H1 (cell line): ENCODE measurements at regions not wholly inside any gene's neighbourhood (a gene's known extent, or its start where the extent isn't known, plus 50 kb on each side); places are given as distances from the start of the nearest gene placed in this dataset.

Source experiments
- CTCF ChIA-PET: fragments of 300-600 bp; sonication (Branson Sonifier 250); formaldehyde crosslinking; loops from one replicate; lab custom pipeline; 2021; ENCODE audit not compliant: partially characterized antibody; lab: Charles Lee
- POLR2A ChIA-PET: fragments of 300-600 bp; sonication (Branson Sonifier 250); formaldehyde crosslinking; loops from one replicate; lab custom pipeline; 2021; ENCODE audit warnings: inconsistent platforms; ENCODE audit not compliant: partially characterized antibody; lab: Charles Lee
- DNase-seq, 2 experiments: peaks; one replicate each; pipeline versions ENCODE4 v3.0.0 to v3.0.0-alpha.2; 2010 to 2022; ENCODE audit warnings: low spot score in 2 of 2, low read depth in 1 of 2, mixed read lengths in 1 of 2
- FAIRE-seq: peaks from 2 replicates; lab custom pipeline; 2011; peaks lifted over from hg19 to GRCh38; lab: Jason Lieb, UNC
- H2AFZ ChIP-seq: 2 replicates; pipeline ENCODE4 v1.8.1; 2012; ENCODE audit warnings: low read length, inconsistent platforms
- H2AK5ac ChIP-seq: 2 replicates; pipeline ENCODE4 v1.6.1; 2013; ENCODE audit warnings: low read depth, low read length
- H2BK120ac ChIP-seq: replicated peaks from 2 replicates; pipeline ENCODE3; 2013; ENCODE audit warnings: low read depth, low read length, inconsistent platforms
- H2BK12ac ChIP-seq: 2 replicates; pipeline ENCODE4 v1.6.1; 2013; ENCODE audit warnings: low read depth, low read length
- H2BK15ac ChIP-seq: 2 replicates; pipeline ENCODE4 v1.6.1; 2013; ENCODE audit warnings: low read length
- H2BK20ac ChIP-seq: 2 replicates; pipeline ENCODE4 v1.6.1; 2013; ENCODE audit warnings: low read length
- H2BK5ac ChIP-seq: 2 replicates; pipeline ENCODE4 v1.6.1; 2013; ENCODE audit warnings: low read depth, low read length
- H3K14ac ChIP-seq: 2 replicates; pipeline ENCODE4 v1.6.1; 2013; ENCODE audit warnings: inconsistent platforms; ENCODE audit not compliant: insufficient read length
- H3K18ac ChIP-seq: 2 replicates; pipeline ENCODE4 v1.6.1; 2013; ENCODE audit warnings: low read length; ENCODE audit errors: extremely low read depth
- H3K23ac ChIP-seq: 2 replicates; pipeline ENCODE4 v1.6.1; 2013; ENCODE audit warnings: inconsistent platforms; ENCODE audit not compliant: insufficient read length
- H3K23me2 ChIP-seq: 2 replicates; pipeline ENCODE4 v1.6.1; 2013; ENCODE audit warnings: low read depth, low read length
- H3K27ac ChIP-seq: 2 replicates; pipeline ENCODE4 v1.6.1; 2011; ENCODE audit warnings: low read depth, low read length, inconsistent platforms
- H3K27me3 ChIP-seq, 4 experiments: replicated peaks in 1 of 4; 1 replicate in 1 of 4; 2 replicates in 3 of 4; pipeline versions ENCODE4 v1.6.1 to v1.8.1; 2011 to 2013; ENCODE audit warnings: low read length in 3 of 4, mild to moderate bottlenecking in 3 of 4, inconsistent platforms in 2 of 4, mixed read lengths in 2 of 4, moderate library complexity in 1 of 4; ENCODE audit not compliant: control insufficient read depth in 3 of 4, insufficient read depth in 3 of 4; ENCODE audit errors: extremely low read depth in 1 of 4
- H3K36me3 ChIP-seq, 4 experiments: 2 replicates each; pipeline versions ENCODE4 v1.6.1 to v1.8.1; 2011 to 2013; ENCODE audit warnings: mild to moderate bottlenecking in 4 of 4, low read length in 3 of 4, moderate library complexity in 2 of 4, control low read depth in 1 of 4, inconsistent platforms in 1 of 4; ENCODE audit not compliant: insufficient read depth in 4 of 4, control insufficient read depth in 2 of 4
- H3K4ac ChIP-seq: replicated peaks from 2 replicates; pipeline ENCODE3; 2013; ENCODE audit warnings: low read length, low read depth, mixed read lengths, inconsistent platforms; ENCODE audit not compliant: insufficient read length
- H3K4me1 ChIP-seq, 4 experiments: replicated peaks in 1 of 4; 1 replicate in 1 of 4; 2 replicates in 3 of 4; pipeline versions ENCODE4 v1.6.1 to v1.8.1; 2011 to 2013; ENCODE audit warnings: low read length in 3 of 4, inconsistent platforms in 2 of 4, mixed read lengths in 1 of 4; ENCODE audit not compliant: insufficient read depth in 4 of 4, control insufficient read depth in 3 of 4
- H3K4me2 ChIP-seq, 2 experiments: 2 replicates each; pipeline versions ENCODE4 v1.6.1 to v1.8.1; 2011 to 2013; ENCODE audit warnings: low read depth in 2 of 2, low read length in 2 of 2, control low read depth in 1 of 2, inconsistent platforms in 1 of 2, mild to moderate bottlenecking in 1 of 2; ENCODE audit not compliant: insufficient read depth in 1 of 2
- H3K4me3 ChIP-seq, 4 experiments: fragments of 200-600, 300-600 bp in 1 of 4; sonication (generic), shearing (Covaris generic), sonication (Bioruptor Twin) in 1 of 4; 2 replicates each; pipeline versions ENCODE4 v1.5.1 to v1.8.1; 2011 to 2016; ENCODE audit warnings: low read length in 4 of 4, low read depth in 3 of 4, control low read depth in 2 of 4, inconsistent platforms in 2 of 4, mild to moderate bottlenecking in 2 of 4, mixed read lengths in 1 of 4, moderate library complexity in 1 of 4; ENCODE audit not compliant: insufficient read depth in 2 of 4; ENCODE audit errors: extremely low read depth in 1 of 4
- H3K56ac ChIP-seq: replicated peaks from 2 replicates; pipeline ENCODE3; 2013; ENCODE audit warnings: low read depth, mild to moderate bottlenecking, mixed read lengths, low read length, inconsistent platforms; ENCODE audit not compliant: insufficient read length
- H3K79me1 ChIP-seq: 2 replicates; pipeline ENCODE4 v1.6.1; 2013; ENCODE audit warnings: low read depth, low read length, control low read depth
- H3K79me2 ChIP-seq, 2 experiments: 2 replicates each; pipeline versions ENCODE4 v1.6.1 to v1.8.1; 2012 to 2013; ENCODE audit warnings: low read length in 2 of 2, mild to moderate bottlenecking in 2 of 2, inconsistent platforms in 1 of 2; ENCODE audit not compliant: insufficient read depth in 2 of 2, control insufficient read depth in 1 of 2
- H3K9ac ChIP-seq, 4 experiments: replicated peaks in 1 of 4; 1 replicate in 1 of 4; 2 replicates in 3 of 4; pipeline versions ENCODE4 v1.6.1 to v1.8.1; 2011 to 2013; ENCODE audit warnings: low read depth in 3 of 4, low read length in 3 of 4, control low read depth in 2 of 4, mild to moderate bottlenecking in 2 of 4, moderate library complexity in 2 of 4, inconsistent platforms in 1 of 4; ENCODE audit errors: extremely low read depth in 1 of 4
- H3K9me3 ChIP-seq, 2 experiments: 2 replicates each; pipeline versions ENCODE4 v1.6.1 to v1.8.1; 2012 to 2013; ENCODE audit warnings: mild to moderate bottlenecking in 2 of 2, moderate library complexity in 2 of 2, control low read depth in 1 of 2, inconsistent platforms in 1 of 2, low read depth in 1 of 2, low read length in 1 of 2, mixed read lengths in 1 of 2; ENCODE audit not compliant: insufficient read depth in 2 of 2
- H4K20me1 ChIP-seq, 2 experiments: replicated peaks in 1 of 2; 2 replicates each; pipeline versions ENCODE3 to v1.8.1; 2011 to 2013; ENCODE audit warnings: inconsistent platforms in 2 of 2, low read length in 2 of 2, mild to moderate bottlenecking in 1 of 2; ENCODE audit not compliant: insufficient read depth in 2 of 2, control insufficient read depth in 1 of 2
- H4K5ac ChIP-seq: 2 replicates; pipeline ENCODE4 v1.6.1; 2013; ENCODE audit warnings: low read length, low read depth, mixed read lengths, inconsistent platforms; ENCODE audit not compliant: insufficient read length
- H4K8ac ChIP-seq: 2 replicates; pipeline ENCODE4 v1.8.0; 2013; ENCODE audit warnings: mild to moderate bottlenecking, moderate library complexity, low read length, inconsistent platforms; ENCODE audit not compliant: insufficient read depth; ENCODE audit errors: extremely low read depth
- H4K91ac ChIP-seq: replicated peaks from 2 replicates; pipeline ENCODE3; 2013; ENCODE audit warnings: low read length, mixed read lengths, inconsistent platforms; ENCODE audit not compliant: insufficient read length
- BCL11A ChIP-seq, 2 experiments: IDR thresholded peaks; one replicate each; pipeline ENCODE4 v1.6.1; 2011; ENCODE audit warnings: low read depth in 2 of 2, low read length in 2 of 2, mild to moderate bottlenecking in 2 of 2
- CBX8 ChIP-seq: fragments of 300-800, 300-1000 bp; sonication (generic); IDR thresholded peaks from 2 replicates; pipeline ENCODE4 v1.7.1; 2016; ENCODE audit warnings: low read depth, low read length, borderline replicate concordance
- KDM5A ChIP-seq: fragments of 200-600 bp; IDR thresholded peaks from 2 replicates; pipeline ENCODE4 v1.7.1; 2012; ENCODE audit warnings: mild to moderate bottlenecking, low read length, inconsistent platforms, mixed read lengths
- NANOG ChIP-seq: IDR thresholded peaks from 2 replicates; pipeline ENCODE4 v1.6.1; 2011; ENCODE audit warnings: low read length, low read depth, mild to moderate bottlenecking, inconsistent platforms; ENCODE audit not compliant: insufficient read depth, poor library complexity, severe bottlenecking
- PHF8 ChIP-seq: fragments of 200-600 bp; sonication (generic); conservative IDR thresholded peaks from 2 replicates; pipeline ENCODE4 v1.7.1; 2012; ENCODE audit warnings: low read depth, mild to moderate bottlenecking, inconsistent platforms, low read length, moderate library complexity
- SIRT6 ChIP-seq: IDR thresholded peaks from one replicate; pipeline ENCODE4 v1.7.1; 2012; ENCODE audit warnings: low read length, inconsistent platforms
- SUZ12 ChIP-seq: fragments of 200-600 bp; sonication (generic); IDR thresholded peaks from 2 replicates; pipeline ENCODE4 v1.6.1; 2012; ENCODE audit warnings: mild to moderate bottlenecking, inconsistent platforms, low read length, moderate library complexity, mixed read lengths

- no peaks in the 10 kb centered on the region for H3K23me2 ChIP-seq
- no peak overlapping the region for H2BK15ac ChIP-seq
- H2BK20ac ChIP-seq, result no peak overlapping the region
- no peak overlapping the region for H3K56ac ChIP-seq
- no peak overlapping the region for H4K91ac ChIP-seq
- no peak for DNase-seq
- H4K20me1 ChIP-seq, result no peaks in the 10 kb centered on the region
- H3K79me2 ChIP-seq, result no peaks in the 10 kb centered on the region
- H2BK120ac ChIP-seq, result no peak overlapping the region
- no peak overlapping the region for H2BK12ac ChIP-seq
- no peaks in the 10 kb centered on the region for H3K79me1 ChIP-seq
- H4K5ac ChIP-seq, result no peak overlapping the region
- ChIA-PET CTCF (no interaction called here), POLR2A (no interaction called here)
- no peak overlapping the region for H3K27ac ChIP-seq
- H3K4ac ChIP-seq, result no peak overlapping the region
- H2AK5ac ChIP-seq, result no peak overlapping the region
- no peak for FAIRE-seq
- no peak overlapping the region for H3K14ac ChIP-seq
- TF ChIP-seq PHF8, result no peak
- no peak for TF ChIP-seq SUZ12
- no peak for TF ChIP-seq NANOG
- no peak for TF ChIP-seq BCL11A (IDR thresholded peaks at IDR 0.05; ENCODE audit: low read depth in 2 of 2, low read length in 2 of 2)
- no peak for TF ChIP-seq KDM5A
- TF ChIP-seq SIRT6, result no peak
- no peak for TF ChIP-seq CBX8
- no peak overlapping the region for H3K4me2 ChIP-seq
- H2AFZ ChIP-seq, result no peak overlapping the region
- no peak overlapping the region for H3K23ac ChIP-seq
- H3K4me3 ChIP-seq, result no peak overlapping the region
- H3K18ac ChIP-seq, result no peak overlapping the region
- H2BK5ac ChIP-seq, result no peak overlapping the region
- no peaks in the 10 kb centered on the region for H3K9me3 ChIP-seq
- no peaks in the 10 kb centered on the region for H3K36me3 ChIP-seq
- no peak overlapping the region for H3K9ac ChIP-seq
- peaks cover 3 to 13% (median 8%) of the 10 kb centered on the region in 4 experiments; a peak in 5 of 7 replicates for H3K4me1 ChIP-seq
- no peak overlapping the region for H4K8ac ChIP-seq
- no peaks in the 10 kb centered on the region for H3K27me3 ChIP-seq
These were observed 121.6 kb upstream of the NOCT start for GRCh38 chr4:138894011-138894410.
